ENCODE measurements at regions not wholly inside any gene's neighbourhood (a gene's known extent, or its start where the extent isn't known, plus 50 kb on each side); places are given as distances from the start of the nearest gene placed in this dataset.

DNA sequence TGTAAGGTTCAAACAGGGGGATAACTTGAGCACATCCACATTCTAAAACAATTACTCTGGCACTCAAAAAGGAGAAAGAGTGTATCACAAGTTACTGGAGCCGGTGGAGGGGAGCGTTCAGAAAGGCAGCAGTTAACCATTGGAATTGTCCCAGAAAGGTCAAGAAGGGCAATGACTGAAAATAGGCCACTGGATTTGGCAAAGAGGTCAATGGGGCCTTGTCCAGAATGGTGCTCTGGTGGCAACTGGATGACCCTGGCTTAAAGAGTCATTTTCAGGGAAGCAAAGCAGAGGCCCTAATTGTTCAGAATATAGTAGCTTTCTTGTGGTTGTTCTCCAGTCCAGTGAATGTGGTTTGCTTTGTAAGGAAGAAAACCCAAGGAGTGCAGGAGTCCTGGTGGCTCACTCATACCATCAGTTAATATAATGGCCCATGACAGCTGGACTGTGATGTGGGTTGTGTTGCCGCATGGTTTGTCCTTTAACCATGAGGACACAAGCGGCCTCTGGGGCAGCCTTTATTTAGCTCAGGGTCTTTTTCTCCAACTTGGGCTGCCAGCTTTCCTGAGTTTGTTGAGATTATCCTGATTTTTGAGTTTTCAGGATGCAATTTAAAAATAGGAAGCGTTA, 142.8 kb upstream of the PELI2 start:
- no peak for DNase-seq (ENCODE audit: extremely low read depth, low read depth)
- no peak for TF ChIP-seq CTCF (IDR thresholded peaks at IDR 0.05; ENCODE audit: low read depth, low read length)

DNA sequence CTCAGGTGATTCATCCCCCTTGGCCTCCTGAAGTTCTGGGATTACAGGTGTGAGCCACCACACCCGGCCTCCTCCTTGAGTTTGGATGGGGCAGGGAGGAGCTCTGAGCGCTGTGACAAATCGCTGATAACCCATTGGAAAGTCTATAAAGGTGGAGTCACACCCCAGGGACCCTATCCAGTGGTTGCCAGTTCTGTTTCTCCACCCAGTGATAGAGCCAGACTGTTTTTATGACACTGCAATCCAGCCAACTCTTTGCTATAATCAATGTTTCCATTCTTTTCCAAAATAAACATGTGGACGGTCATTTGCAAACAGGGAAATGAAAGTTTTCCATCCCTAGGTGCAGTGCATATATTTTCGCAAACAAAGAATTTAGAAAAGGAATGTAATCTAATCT, 142.0 kb upstream of the PELI2 start:
- no peak for TF ChIP-seq CTCF (IDR thresholded peaks at IDR 0.05; ENCODE audit: low read depth, low read length)
- DNase-seq (ENCODE audit: extremely low read depth, low read depth) = no peak

DNA sequence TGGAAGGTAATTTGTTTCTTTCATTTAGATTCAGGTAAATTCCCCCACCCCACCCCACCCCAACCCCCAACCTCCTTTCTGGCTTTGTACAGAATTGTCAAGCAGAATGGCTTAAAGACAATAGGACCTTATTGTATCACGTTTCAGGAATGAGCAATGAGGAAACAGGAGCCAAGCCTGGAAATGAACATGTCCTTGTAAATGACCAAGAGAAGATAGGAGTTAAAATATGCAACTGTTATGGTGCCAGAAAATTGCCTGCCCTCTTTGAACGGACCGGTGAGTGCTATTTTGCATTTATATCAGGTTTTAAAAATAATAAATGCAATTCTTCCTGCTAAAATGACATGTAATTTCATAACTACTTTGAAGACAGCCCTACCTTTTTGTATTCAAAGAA, 141.6 kb upstream of the PELI2 start:
- no peak for TF ChIP-seq CTCF (IDR thresholded peaks at IDR 0.05; ENCODE audit: low read depth, low read length)
- no peak for DNase-seq (ENCODE audit: extremely low read depth, low read depth)

GRCh38 chr14:55977392-55978150, 140.6 kb upstream of the PELI2 start:
- no peak for DNase-seq (ENCODE audit: extremely low read depth, low read depth)
- TF ChIP-seq CTCF (IDR thresholded peaks at IDR 0.05; ENCODE audit: low read depth, low read length) = no peak

DNA sequence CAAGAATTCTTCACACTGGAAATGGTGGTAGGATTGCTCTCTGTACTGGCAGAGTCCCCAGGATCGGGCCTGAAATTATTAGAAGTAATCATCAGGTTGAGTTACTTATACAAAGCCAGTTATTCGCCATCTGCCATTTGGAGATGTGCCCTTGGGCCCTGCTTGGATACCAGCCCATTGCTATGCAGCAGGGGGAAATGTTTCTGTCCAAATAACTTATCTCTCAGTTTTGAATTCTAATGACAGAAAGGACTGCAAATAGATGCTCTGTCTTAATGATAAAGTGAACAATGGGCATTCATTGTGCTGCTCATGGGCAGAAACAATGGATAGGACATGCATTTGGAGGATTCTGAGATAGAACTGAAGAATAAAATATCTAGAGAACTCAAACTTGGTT, 139.1 kb upstream of the PELI2 start:
- TF ChIP-seq CTCF (IDR thresholded peaks at IDR 0.05; ENCODE audit: low read depth, low read length) = no peak
- no peak for DNase-seq (ENCODE audit: extremely low read depth, low read depth)

- no peak for TF ChIP-seq CTCF (IDR thresholded peaks at IDR 0.05; ENCODE audit: low read depth, low read length)
- no peak for DNase-seq (ENCODE audit: extremely low read depth, low read depth)
These were observed 138.4 kb upstream of the PELI2 start for GRCh38 chr14:55979781-55980180.

GRCh38 chr14:55980970-55981369, 137.2 kb upstream of the PELI2 start:
- no peak for TF ChIP-seq CTCF (IDR thresholded peaks at IDR 0.05; ENCODE audit: low read depth, low read length)
- DNase-seq (ENCODE audit: extremely low read depth, low read depth) = no peak
